ENCODE measurements at regions not wholly inside any gene's neighbourhood (a gene's known extent, or its start where the extent isn't known, plus 50 kb on each side); places are given as distances from the start of the nearest gene placed in this dataset.

DNA sequence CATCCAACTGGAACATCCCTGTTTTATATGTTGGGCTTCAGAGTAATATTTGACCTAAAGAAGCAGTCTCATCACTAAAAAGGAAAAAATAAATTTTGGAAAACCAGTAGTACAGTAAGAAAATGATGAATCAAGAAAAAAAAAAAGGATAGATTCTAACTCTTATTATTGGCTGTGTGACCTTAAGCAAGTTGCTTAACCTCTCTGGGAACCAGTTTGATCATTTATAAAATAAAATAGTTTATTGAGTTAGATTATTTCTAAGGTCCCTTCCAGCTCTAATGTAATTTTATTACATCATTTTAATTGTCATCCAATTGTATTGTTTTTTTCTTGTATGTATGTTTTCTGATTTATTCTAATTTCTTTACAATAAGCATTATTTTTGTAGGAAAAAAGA is 127.0 kb downstream of the PRELID2 start:
- H3K4me3 Mint-ChIP-seq = no peak overlapping the region
- no peaks in the 10 kb centered on the region for H3K4me1 Mint-ChIP-seq
- TF ChIP-seq, protein P1, sequence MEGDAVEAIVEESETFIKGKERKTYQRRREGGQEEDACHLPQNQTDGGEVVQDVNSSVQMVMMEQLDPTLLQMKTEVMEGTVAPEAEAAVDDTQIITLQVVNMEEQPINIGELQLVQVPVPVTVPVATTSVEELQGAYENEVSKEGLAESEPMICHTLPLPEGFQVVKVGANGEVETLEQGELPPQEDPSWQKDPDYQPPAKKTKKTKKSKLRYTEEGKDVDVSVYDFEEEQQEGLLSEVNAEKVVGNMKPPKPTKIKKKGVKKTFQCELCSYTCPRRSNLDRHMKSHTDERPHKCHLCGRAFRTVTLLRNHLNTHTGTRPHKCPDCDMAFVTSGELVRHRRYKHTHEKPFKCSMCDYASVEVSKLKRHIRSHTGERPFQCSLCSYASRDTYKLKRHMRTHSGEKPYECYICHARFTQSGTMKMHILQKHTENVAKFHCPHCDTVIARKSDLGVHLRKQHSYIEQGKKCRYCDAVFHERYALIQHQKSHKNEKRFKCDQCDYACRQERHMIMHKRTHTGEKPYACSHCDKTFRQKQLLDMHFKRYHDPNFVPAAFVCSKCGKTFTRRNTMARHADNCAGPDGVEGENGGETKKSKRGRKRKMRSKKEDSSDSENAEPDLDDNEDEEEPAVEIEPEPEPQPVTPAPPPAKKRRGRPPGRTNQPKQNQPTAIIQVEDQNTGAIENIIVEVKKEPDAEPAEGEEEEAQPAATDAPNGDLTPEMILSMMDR (IDR thresholded peaks at IDR 0.05) = no peak
- H3K36me3 Mint-ChIP-seq (ENCODE audit: low read depth) = no peaks in the 10 kb centered on the region
- no peak for DNase-seq
- peaks cover 5% of the 10 kb centered on the region for H3K27me3 Mint-ChIP-seq (ENCODE audit: low read depth, poor library complexity)
- H3K27ac Mint-ChIP-seq = no peak overlapping the region
- no peaks in the 10 kb centered on the region for H3K9me3 Mint-ChIP-seq

DNA sequence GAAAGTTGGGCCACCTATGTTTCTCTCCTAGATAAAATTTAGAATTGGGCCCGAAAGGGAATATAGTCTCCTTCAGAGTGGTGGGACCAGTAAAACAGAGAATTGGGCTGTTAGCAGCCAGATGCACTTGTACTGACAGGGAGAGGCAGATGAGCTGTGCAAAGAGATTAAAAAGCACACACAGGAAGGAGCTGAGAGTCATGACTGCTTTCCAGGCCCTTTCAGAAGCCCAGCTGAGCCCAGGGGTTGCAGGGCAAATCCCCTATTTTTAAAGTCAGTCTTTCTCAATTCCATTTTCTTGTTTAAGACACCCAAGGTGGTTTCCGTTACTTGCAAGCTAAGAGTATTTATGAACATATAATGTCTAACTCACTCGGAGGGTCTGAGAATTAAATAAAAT is 130.4 kb downstream of the PRELID2 start:
- TF ChIP-seq, protein P1 (IDR thresholded peaks at IDR 0.05) = no peak
- H3K27me3 Mint-ChIP-seq (ENCODE audit: low read depth, poor library complexity) = peaks cover 9% of the 10 kb centered on the region
- no peak overlapping the region for H3K27ac Mint-ChIP-seq
- no peak overlapping the region for H3K4me3 Mint-ChIP-seq
- no peaks in the 10 kb centered on the region for H3K4me1 Mint-ChIP-seq
- DNase-seq = no peak
- H3K36me3 Mint-ChIP-seq (ENCODE audit: low read depth) = no peaks in the 10 kb centered on the region
- no peaks in the 10 kb centered on the region for H3K9me3 Mint-ChIP-seq

DNA sequence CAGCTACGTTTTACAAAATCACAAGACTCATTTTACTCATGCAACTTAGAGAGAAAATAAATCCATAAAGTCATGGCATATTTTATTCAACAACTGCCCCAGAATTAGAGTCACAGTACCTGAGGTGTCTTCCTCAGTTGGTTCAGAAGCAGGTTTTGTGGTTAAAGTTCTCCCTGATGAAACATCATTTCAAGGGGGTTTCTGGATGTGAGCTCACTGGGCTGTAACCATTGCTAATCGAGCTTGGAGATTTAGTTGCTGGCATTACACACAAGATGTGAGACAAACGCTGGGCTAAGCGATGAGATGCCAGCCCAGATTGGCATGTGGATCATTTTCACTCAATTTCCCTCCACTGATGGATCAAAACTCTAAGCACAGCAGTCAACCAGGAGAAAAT is 131.3 kb downstream of the PRELID2 start:
- no peaks in the 10 kb centered on the region for H3K9me3 Mint-ChIP-seq
- no peaks in the 10 kb centered on the region for H3K4me1 Mint-ChIP-seq
- no peak overlapping the region for H3K4me3 Mint-ChIP-seq
- H3K27ac Mint-ChIP-seq = no peak overlapping the region
- TF ChIP-seq, protein P1 (IDR thresholded peaks at IDR 0.05) = no peak
- DNase-seq = no peak
- H3K27me3 Mint-ChIP-seq (ENCODE audit: low read depth, poor library complexity) = peaks cover 9% of the 10 kb centered on the region
- H3K36me3 Mint-ChIP-seq (ENCODE audit: low read depth) = no peaks in the 10 kb centered on the region

DNA sequence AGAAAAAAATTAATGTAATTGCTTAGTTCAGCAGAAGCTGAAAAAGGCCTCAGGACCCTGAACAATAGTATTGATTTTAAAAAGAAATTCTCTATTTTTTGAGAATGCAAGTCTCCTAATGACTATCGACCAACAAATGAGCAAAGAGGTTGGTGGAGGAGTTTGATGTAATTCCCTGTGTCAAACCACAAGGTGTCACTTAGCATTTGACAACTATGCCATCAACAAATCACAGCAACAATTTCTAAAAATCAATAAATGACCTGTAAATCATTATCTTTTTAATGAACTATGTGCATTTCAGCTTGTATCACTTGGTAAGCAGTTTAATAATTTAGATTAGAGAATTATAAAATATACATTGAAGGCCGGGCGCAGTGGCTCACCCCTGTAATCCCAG is 133.7 kb downstream of the PRELID2 start:
- TF ChIP-seq, protein P1 (IDR thresholded peaks at IDR 0.05) = no peak
- H3K4me3 Mint-ChIP-seq = no peak overlapping the region
- no peak for DNase-seq
- no peaks in the 10 kb centered on the region for H3K36me3 Mint-ChIP-seq (ENCODE audit: low read depth)
- H3K4me1 Mint-ChIP-seq = no peaks in the 10 kb centered on the region
- H3K27me3 Mint-ChIP-seq (ENCODE audit: low read depth, poor library complexity) = peaks cover 6% of the 10 kb centered on the region
- H3K27ac Mint-ChIP-seq = no peak overlapping the region
- no peaks in the 10 kb centered on the region for H3K9me3 Mint-ChIP-seq

DNA sequence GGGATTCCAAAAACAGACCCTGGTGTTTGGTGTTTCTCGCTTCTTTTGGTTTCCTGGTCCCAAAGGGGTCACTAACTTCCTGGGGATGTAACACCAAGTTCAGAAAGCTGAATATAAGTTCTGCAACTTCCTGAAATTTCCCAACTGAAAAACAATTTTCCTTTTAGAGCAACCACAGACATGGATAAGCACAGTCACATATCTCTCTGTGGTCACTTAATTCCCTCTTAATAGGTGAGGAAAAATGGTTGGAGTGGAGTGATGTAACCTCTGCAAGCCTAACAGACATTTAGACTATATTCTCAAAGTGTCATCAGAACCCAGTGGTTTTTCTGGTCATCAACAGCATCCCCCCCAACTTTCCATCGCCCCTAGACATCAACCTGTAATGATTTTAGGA is 135.3 kb downstream of the PRELID2 start:
- Mint-ChIP-seq H3K36me3 (ENCODE audit: low read depth) (no peaks in the 10 kb centered on the region), H3K4me1 (no peaks in the 10 kb centered on the region), H3K27me3 (ENCODE audit: low read depth, poor library complexity) (peaks cover 14% of the 10 kb centered on the region), H3K9me3 (no peaks in the 10 kb centered on the region), H3K27ac (no peak overlapping the region), H3K4me3 (no peak overlapping the region)
- TF ChIP-seq, protein P1 (IDR thresholded peaks at IDR 0.05) = no peak
- DNase-seq = no peak

DNA sequence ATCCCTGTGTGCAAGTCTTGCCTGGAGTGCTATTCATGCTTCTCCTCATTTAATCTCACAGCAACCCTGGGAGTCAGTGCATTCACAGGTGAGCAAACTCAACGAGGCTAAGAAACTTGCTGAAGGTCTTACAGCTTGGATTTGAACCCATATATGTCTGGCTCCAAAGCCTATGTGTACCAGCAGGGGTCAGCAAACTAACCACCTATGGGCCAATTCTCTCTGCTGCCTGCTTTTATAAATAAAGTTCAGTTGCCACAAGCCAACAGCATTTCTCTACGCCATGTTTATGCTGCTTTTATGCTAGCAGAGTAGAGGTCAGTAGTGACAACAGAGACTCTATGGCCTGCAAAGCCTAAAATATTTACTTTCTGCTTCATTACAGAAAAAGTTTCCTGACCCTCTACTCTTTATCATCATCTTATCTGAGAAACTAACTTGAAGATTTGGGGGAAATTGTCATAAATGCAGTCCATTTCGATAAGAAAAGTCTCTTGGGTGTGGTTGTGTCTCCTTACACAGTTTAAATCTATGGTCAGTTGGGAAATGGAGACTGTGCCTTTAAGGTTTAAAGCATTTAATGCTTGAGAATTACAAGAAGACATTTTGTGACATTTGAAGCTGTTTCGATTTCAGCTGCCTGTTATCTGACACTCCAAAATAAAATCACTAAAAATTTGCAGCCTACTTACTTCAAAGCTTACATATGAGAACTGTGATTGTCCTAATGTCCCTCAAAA is 137.7 kb downstream of the PRELID2 start:
- Mint-ChIP-seq H3K9me3 (no peaks in the 10 kb centered on the region), H3K4me1 (no peaks in the 10 kb centered on the region)
- TF ChIP-seq, protein P1 (IDR thresholded peaks at IDR 0.05) = peak; percentile 31

More for the DNA sequence above, 137.7 kb downstream of the PRELID2 start:
- Mint-ChIP-seq H3K36me3 (ENCODE audit: low read depth) (no peaks in the 10 kb centered on the region), H3K4me3 (no peak overlapping the region), H3K27ac (no peak overlapping the region), H3K27me3 (ENCODE audit: low read depth, poor library complexity) (peaks cover 8% of the 10 kb centered on the region)
- peak; percentile 5 for DNase-seq
